Parathyroid adenoma (tissue), 2 donors: ENCODE measurements at regions not wholly inside any gene's neighbourhood (a gene's known extent, or its start where the extent isn't known, plus 50 kb on each side); places are given as distances from the start of the nearest gene placed in this dataset.

Experiments used
- H2AFZ ChIP-seq: fragments of 300-600 bp; sonication (generic); one replicate; pipeline ENCODE4 v1.7.0; 2017; ENCODE audit warnings: antibody characterized with exemption, mild to moderate bottlenecking
- H3K27ac ChIP-seq: fragments of 300-600 bp; sonication (generic); one replicate; pipeline ENCODE4 v1.7.0; 2017
- H3K27me3 ChIP-seq: fragments of 300-600 bp; sonication (generic); one replicate; pipeline ENCODE4 v1.7.0; 2017; ENCODE audit warnings: low read length; ENCODE audit not compliant: control insufficient read depth, insufficient read depth
- H3K36me3 ChIP-seq: fragments of 300-600 bp; sonication (generic); one replicate; pipeline ENCODE4 v1.7.0; 2017; ENCODE audit warnings: low read length; ENCODE audit not compliant: control insufficient read depth, insufficient read depth
- H3K4me1 ChIP-seq: fragments of 300-600 bp; sonication (generic); one replicate; pipeline ENCODE4 v1.7.0; 2017; ENCODE audit warnings: control low read depth
- H3K4me2 ChIP-seq: fragments of 300-600 bp; sonication (generic); one replicate; pipeline ENCODE4 v1.7.0; 2017; ENCODE audit warnings: low read length
- H3K4me3 ChIP-seq: fragments of 300-600 bp; sonication (generic); one replicate; pipeline ENCODE4 v1.7.0; 2017; ENCODE audit warnings: low read depth, low read length
- H3K79me2 ChIP-seq: fragments of 300-600 bp; sonication (generic); one replicate; pipeline ENCODE4 v1.7.0; 2017; ENCODE audit warnings: control low read depth
- H3K9ac ChIP-seq: fragments of 300-600 bp; sonication (generic); one replicate; pipeline ENCODE4 v1.7.0; 2017; ENCODE audit warnings: mild to moderate bottlenecking
- H3K9me3 ChIP-seq: fragments of 300-600 bp; sonication (generic); one replicate; pipeline ENCODE4 v1.7.0; 2017; ENCODE audit warnings: low read length; ENCODE audit not compliant: control insufficient read depth
- CTCF ChIP-seq: fragments of 300-600 bp; sonication (generic); IDR thresholded peaks from one replicate; pipeline ENCODE4 v1.7.0; 2017; ENCODE audit warnings: antibody characterized with exemption, mild to moderate bottlenecking
- donor health status: primary hyperparathyroidism.

GRCh38 chr14:49508124-49508523, 78.1 kb downstream of the RPS29 start:
- H3K79me2 ChIP-seq: no peaks in the 10 kb centered on the region

GRCh38 chr14:49506650-49507049, 79.5 kb downstream of the RPS29 start:
- Histone ChIP-seq H3K27me3 (no peaks in the 10 kb centered on the region), H3K9me3 (no peaks in the 10 kb centered on the region), H3K79me2 (no peaks in the 10 kb centered on the region), H3K27ac (no peak overlapping the region), H3K4me3 (no peak overlapping the region), H3K36me3 (no peaks in the 10 kb centered on the region), H3K4me2 (no peak overlapping the region), H3K4me1 (no peaks in the 10 kb centered on the region), H2AFZ (no peak overlapping the region), H3K9ac (no peak overlapping the region)
- TF ChIP-seq CTCF: no peak

More at GRCh38 chr14:49508124-49508523, 78.1 kb downstream of the RPS29 start:
- Histone ChIP-seq H3K27me3 (no peaks in the 10 kb centered on the region), H3K9ac (no peak overlapping the region), H3K36me3 (no peaks in the 10 kb centered on the region), H3K9me3 (no peaks in the 10 kb centered on the region), H2AFZ (no peak overlapping the region), H3K4me1 (no peaks in the 10 kb centered on the region), H3K27ac (no peak overlapping the region), H3K4me3 (no peak overlapping the region), H3K4me2 (no peak overlapping the region)
- TF ChIP-seq CTCF: no peak

- no peak overlapping the region for H3K4me2 ChIP-seq
- H3K9ac ChIP-seq: no peak overlapping the region
- no peaks in the 10 kb centered on the region for H3K4me1 ChIP-seq
- no peak overlapping the region for H3K4me3 ChIP-seq
- H3K79me2 ChIP-seq: no peaks in the 10 kb centered on the region
- H3K27me3 ChIP-seq: no peaks in the 10 kb centered on the region
- H3K27ac ChIP-seq: no peak overlapping the region
- H2AFZ ChIP-seq: no peak overlapping the region
- no peak for TF ChIP-seq CTCF
- no peaks in the 10 kb centered on the region for H3K36me3 ChIP-seq
- H3K9me3 ChIP-seq: no peaks in the 10 kb centered on the region
Measured at GRCh38 chr14:49505041-49505766, 81.0 kb downstream of the RPS29 start.

- Histone ChIP-seq H2AFZ (no peak overlapping the region), H3K9me3 (no peaks in the 10 kb centered on the region), H3K79me2 (no peaks in the 10 kb centered on the region), H3K4me1 (no peaks in the 10 kb centered on the region), H3K4me2 (no peak overlapping the region), H3K27ac (no peak overlapping the region), H3K4me3 (no peak overlapping the region), H3K27me3 (no peaks in the 10 kb centered on the region), H3K36me3 (no peaks in the 10 kb centered on the region), H3K9ac (no peak overlapping the region)
- peak; percentile 82 for TF ChIP-seq CTCF
Measured at GRCh38 chr14:49497725-49498348, 88.3 kb downstream of the RPS29 start.
